Activated naive CD8-positive, alpha-beta T cell treated with anti-CD3 and anti-CD28 coated beads for 36 hours (primary cell): ENCODE measurements at regions not wholly inside any gene's neighbourhood (a gene's known extent, or its start where the extent isn't known, plus 50 kb on each side); places are given as distances from the start of the nearest gene placed in this dataset.
A peak's percentile ranks its signal among the peaks of the same experiment; 100 is the strongest.

ENCODE experiments used
- DNase-seq: peaks from one replicate; pipeline ENCODE4 v3.0.0; 2021
- H3K27ac Mint-ChIP-seq: one replicate; pipeline ENCODE4 v1.8.0; 2022; ENCODE audit warnings: mild to moderate bottlenecking, moderate library complexity, mixed read lengths
- H3K27me3 Mint-ChIP-seq: one replicate; pipeline ENCODE4 v1.8.0; 2022; ENCODE audit warnings: mild to moderate bottlenecking, mixed read lengths
- H3K36me3 Mint-ChIP-seq: one replicate; pipeline ENCODE4 v1.8.0; 2021; ENCODE audit warnings: mild to moderate bottlenecking, mixed read lengths
- H3K4me1 Mint-ChIP-seq: one replicate; pipeline ENCODE4 v1.8.0; 2021; ENCODE audit warnings: mixed read lengths
- H3K4me3 Mint-ChIP-seq: one replicate; pipeline ENCODE4 v1.8.0; 2022; ENCODE audit warnings: mild to moderate bottlenecking, moderate library complexity, mixed read lengths
- H3K9me3 Mint-ChIP-seq: one replicate; pipeline ENCODE4 v1.8.0; 2022; ENCODE audit warnings: mixed read lengths

DNA sequence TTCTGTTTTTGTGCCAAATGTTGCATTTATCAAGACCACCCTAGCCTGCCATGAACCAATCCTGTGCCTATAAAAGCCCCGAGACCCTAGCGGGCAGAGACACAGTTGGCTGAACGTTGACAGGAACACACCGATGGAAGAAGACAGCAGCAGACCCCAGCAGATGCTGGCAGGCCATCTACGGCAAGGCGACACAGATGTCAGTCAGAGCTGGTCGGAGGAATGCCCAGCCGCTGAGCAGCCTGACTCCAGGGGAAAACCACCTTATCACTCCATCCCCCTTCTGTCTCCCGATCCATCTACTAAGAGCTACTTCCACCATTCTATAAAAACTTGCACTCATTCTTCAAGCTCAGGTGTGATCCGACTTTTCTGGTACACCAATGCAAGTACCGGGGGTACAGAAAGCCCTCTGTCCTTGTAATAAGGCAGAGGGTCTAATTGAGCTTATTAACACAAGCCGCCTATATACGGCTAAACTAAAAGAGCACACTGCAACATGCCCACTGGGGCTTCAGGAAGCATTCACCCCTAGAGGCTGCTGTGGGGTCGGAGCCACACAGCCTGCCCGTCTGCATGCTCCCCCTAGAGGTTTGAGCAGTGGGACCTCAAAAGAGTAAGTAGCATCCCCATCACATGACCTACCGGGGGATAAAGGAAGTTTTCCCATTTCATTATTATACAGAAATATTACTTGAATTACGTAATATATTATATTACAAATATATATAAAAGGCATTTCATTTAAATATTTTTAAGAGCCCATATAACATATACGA lies 1156.3 kb upstream of the B3GALT2 start:
- Mint-ChIP-seq H3K4me3 (no peak overlapping the region), H3K4me1 (peaks cover 14% of the 10 kb centered on the region), H3K9me3 (no peaks in the 10 kb centered on the region), H3K36me3 (no peaks in the 10 kb centered on the region), H3K27me3 (no peaks in the 10 kb centered on the region), H3K27ac (no peak overlapping the region)
- no peak for DNase-seq

DNA sequence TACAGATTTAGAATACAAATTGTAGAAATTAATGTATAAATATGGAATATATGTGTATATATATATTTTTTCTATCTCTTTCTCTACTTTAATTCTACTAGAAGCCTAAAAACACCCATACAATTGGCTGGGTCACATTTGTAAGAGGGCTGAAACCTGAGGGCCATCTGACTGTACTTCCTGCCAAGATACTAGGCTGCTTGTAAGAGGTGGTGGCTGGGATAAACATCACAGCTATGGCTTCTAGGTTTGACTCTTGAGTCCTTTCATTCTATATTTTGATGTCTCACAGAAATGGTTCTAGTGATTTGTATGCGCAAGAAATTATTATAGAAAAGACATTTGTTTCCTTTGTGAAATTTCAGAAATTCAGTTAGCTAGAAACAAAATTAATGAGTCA lies 1155.2 kb upstream of the B3GALT2 start:
- H3K27ac Mint-ChIP-seq = no peak overlapping the region
- peaks cover 14% of the 10 kb centered on the region for H3K4me1 Mint-ChIP-seq
- no peaks in the 10 kb centered on the region for H3K9me3 Mint-ChIP-seq
- DNase-seq = no peak
- no peaks in the 10 kb centered on the region for H3K27me3 Mint-ChIP-seq
- H3K36me3 Mint-ChIP-seq = no peaks in the 10 kb centered on the region
- no peak overlapping the region for H3K4me3 Mint-ChIP-seq

DNA sequence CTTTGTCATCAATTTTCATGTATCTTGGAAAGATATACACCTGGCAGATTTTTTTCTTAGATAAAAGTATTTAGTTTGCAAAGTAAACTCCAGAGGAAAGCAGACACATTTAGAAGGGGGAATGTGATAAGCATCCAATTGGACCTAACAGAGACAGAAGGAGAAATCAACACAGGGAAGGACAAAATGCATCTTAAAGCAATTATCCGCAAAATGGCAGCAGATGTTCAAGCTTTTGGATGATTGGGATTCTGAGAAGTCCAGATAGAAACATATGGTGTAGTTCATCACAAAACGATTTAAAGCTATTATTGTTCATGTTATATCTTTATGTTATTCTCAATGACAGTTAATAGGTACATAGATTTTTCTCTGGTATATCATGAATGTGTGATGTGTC lies 1153.1 kb upstream of the B3GALT2 start:
- H3K9me3 Mint-ChIP-seq = no peaks in the 10 kb centered on the region
- H3K36me3 Mint-ChIP-seq = no peaks in the 10 kb centered on the region
- no peaks in the 10 kb centered on the region for H3K27me3 Mint-ChIP-seq

DNA sequence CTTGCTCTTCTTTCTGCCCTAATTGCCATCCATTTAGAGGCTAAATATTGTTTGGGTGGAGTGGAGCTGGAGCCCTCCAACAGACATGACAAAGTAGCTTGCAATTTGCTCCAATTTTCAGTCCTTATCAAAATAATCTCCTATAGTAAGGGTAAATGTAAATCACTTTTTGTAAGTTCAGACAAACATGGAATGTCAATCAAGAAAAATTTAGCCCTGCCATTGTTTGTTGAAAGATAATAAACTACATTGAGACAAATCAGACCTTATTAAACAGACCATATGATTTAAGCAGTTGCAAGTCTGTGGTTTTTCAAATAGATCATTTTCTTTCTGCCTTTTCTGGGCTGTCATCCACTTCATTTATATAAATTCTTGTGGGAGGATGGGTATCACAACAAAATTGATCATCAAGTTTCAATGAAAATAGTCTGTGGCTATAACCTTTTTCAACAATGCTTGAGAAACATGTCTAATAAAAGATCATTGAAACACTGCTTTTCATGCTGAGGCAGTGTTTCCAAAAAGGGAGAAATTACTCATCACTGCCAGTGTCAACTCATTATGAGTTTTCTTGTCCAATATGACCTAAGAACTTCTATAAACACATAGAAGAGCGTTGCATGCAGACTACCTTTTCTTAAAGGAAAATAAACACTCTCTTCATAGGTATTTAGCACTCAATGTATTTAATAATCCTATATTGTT lies 1152.0 kb upstream of the B3GALT2 start:
- H3K4me1 Mint-ChIP-seq = peaks cover 14% of the 10 kb centered on the region
- DNase-seq = peak; percentile 2
- peak overlapping the region; percentile 57 for H3K27ac Mint-ChIP-seq
- H3K27me3 Mint-ChIP-seq = no peaks in the 10 kb centered on the region
- no peaks in the 10 kb centered on the region for H3K36me3 Mint-ChIP-seq
- no peak overlapping the region for H3K4me3 Mint-ChIP-seq
- H3K9me3 Mint-ChIP-seq = no peaks in the 10 kb centered on the region

More for the DNA sequence above, 1153.1 kb upstream of the B3GALT2 start:
- DNase-seq = no peak
- peaks cover 14% of the 10 kb centered on the region for H3K4me1 Mint-ChIP-seq
- H3K4me3 Mint-ChIP-seq = no peak overlapping the region
- H3K27ac Mint-ChIP-seq = no peak overlapping the region

DNA sequence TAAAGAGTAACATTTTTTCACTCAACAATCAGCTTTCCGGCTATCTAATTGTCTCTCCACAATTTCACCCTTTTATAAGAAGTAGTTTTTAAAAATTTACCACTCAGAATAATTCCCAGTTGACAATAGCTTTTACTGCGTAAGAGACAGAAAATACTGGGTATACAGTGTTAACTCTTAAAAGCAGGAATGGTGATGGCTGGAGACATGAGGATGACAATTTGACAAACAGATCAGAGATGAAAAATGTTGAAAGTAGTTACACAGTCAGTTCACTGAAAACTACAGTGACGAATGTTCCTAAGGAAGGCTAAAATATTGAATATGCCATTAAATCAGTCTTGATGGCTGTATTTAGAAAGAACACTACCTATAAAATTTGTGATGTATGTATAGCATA lies 1146.8 kb upstream of the B3GALT2 start:
- Mint-ChIP-seq H3K4me1 (peaks cover 5% of the 10 kb centered on the region), H3K9me3 (no peaks in the 10 kb centered on the region), H3K27ac (no peak overlapping the region), H3K4me3 (no peak overlapping the region), H3K27me3 (no peaks in the 10 kb centered on the region), H3K36me3 (no peaks in the 10 kb centered on the region)
- DNase-seq = no peak

DNA sequence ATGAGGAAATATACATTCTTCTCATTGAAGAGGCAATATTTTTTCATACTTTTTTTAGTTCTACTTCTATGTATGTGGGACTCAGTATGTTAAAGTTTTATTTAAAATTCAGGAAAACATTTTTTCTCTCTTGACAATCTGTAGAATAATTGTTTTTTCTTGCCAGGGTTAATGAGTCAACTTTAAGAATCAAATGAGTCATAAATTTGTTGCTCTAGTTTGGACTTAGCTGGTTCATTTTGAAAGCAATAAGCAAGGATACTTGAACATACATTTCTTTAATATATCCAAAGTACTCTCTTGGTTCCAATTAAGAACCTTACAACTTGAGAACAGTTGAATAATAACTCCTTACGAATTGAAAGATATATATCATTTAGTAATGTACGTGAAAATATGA lies 1145.3 kb upstream of the B3GALT2 start:
- Mint-ChIP-seq H3K36me3 (no peaks in the 10 kb centered on the region), H3K27ac (no peak overlapping the region), H3K4me3 (no peak overlapping the region), H3K9me3 (no peaks in the 10 kb centered on the region), H3K4me1 (no peaks in the 10 kb centered on the region), H3K27me3 (no peaks in the 10 kb centered on the region)
- DNase-seq = no peak

DNA sequence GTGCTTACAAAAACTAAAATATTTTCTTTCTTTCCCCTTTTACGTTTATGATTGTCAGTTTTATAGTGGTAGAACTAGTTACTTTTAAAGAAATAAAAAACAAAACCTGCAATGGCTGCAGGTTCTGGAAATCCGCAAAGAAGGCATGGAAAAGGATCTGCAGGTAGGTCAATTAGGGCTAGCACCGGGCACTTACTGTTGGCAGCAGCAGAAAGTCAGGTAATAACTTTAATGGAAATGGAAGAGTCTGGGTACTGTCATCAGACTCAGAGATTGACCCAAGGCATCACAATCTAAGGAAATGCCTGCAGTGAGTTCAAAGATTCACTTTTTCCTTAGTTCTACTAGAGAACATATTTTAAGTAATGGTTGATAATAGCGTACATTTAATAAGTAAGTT lies 1136.3 kb upstream of the B3GALT2 start:
- no peaks in the 10 kb centered on the region for H3K9me3 Mint-ChIP-seq
- H3K27me3 Mint-ChIP-seq = no peaks in the 10 kb centered on the region
- H3K27ac Mint-ChIP-seq = no peak overlapping the region
- H3K4me1 Mint-ChIP-seq = no peaks in the 10 kb centered on the region
- no peaks in the 10 kb centered on the region for H3K36me3 Mint-ChIP-seq
- no peak for DNase-seq
- no peak overlapping the region for H3K4me3 Mint-ChIP-seq

DNA sequence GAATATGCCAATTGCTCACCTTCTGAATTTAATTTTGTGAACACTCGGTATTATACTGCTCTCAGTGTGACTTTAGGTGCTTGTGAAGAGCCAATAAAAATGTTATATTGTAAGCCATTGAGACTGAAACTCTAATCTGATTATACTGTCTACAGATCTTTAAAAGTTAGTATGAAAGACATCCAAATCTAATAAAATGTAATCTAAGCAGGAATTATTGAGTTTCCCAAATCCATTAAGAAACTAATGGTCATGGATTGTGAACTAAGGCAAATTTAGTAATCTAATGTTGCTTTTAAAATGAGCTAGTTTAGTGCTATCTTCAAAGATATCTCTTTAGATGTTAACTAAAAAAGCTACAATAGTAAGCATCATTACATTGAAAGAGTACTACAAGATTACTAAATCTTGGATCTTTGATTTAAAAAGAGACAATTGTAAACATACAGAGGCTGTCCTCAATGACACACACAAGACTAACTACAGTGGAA lies 1132.4 kb upstream of the B3GALT2 start:
- H3K4me1 Mint-ChIP-seq = no peaks in the 10 kb centered on the region
- H3K27ac Mint-ChIP-seq = no peak overlapping the region

DNA sequence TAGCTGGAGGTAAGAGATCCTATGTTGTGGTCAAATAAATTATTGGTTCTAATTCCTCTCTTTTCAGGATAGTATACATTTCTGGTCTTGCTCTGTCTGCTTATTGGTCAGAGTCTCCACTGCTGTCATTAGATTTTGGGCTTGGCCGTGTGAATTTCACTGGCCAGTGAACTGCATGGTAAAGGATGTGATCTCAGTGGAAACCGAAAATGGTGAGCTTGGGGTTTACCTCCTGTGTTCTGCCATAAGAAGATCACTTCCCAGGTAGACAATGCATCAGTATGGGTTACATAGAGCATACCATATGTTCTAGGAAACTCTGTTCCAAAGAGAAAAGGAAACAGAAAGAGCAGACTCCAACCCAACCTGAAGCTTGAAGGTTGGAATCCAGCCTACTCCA lies 1123.3 kb upstream of the B3GALT2 start:
- Mint-ChIP-seq H3K36me3 (no peaks in the 10 kb centered on the region), H3K27me3 (peaks cover 3% of the 10 kb centered on the region), H3K9me3 (peaks cover 2% of the 10 kb centered on the region), H3K4me3 (no peak overlapping the region), H3K4me1 (no peaks in the 10 kb centered on the region), H3K27ac (no peak overlapping the region)
- DNase-seq = no peak

More for the DNA sequence above, 1132.4 kb upstream of the B3GALT2 start:
- Mint-ChIP-seq H3K36me3 (no peaks in the 10 kb centered on the region), H3K27me3 (no peaks in the 10 kb centered on the region), H3K4me3 (no peak overlapping the region), H3K9me3 (peaks cover 2% of the 10 kb centered on the region)
- DNase-seq = no peak

DNA sequence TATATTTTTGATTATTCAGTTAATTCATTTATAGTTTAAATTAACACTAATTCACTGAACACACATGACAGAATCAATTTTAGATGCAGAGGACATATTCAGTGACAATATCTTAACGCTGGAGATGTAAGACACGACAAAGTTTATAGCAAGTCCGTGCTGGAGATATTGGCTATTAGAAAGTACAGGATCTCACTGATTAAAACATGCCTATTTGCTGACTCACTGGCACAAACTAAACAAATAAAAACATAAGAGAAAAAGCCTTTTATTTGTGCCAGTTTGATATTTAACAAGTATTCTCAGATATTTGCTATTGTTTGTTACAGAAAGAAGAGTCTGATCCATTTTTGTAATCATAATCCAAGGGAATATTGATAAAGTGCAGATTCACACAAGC lies 1122.9 kb upstream of the B3GALT2 start:
- Mint-ChIP-seq H3K9me3 (no peaks in the 10 kb centered on the region), H3K36me3 (no peaks in the 10 kb centered on the region), H3K27me3 (peaks cover 3% of the 10 kb centered on the region), H3K4me1 (no peaks in the 10 kb centered on the region), H3K4me3 (no peak overlapping the region), H3K27ac (no peak overlapping the region)
- DNase-seq = no peak

DNA sequence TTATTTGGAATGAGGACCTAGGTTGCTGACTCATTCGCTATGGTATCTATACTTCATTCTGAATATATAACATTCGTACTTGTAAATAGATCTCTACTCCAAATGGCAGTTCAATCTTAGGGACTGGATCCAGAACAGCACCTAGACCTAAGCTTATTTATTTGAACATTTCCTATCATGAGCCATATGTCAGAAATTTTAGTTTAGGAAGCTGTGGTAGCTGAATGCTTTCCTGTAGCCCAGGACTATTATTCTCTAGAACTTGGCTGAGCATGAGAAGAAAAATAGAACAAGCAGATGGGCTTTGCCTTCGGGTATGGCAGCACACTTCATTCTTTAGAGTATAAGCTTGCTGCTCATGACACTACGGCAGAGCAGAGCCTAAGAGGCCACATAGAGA lies 1114.4 kb upstream of the B3GALT2 start:
- DNase-seq = no peak
- H3K4me3 Mint-ChIP-seq = no peak overlapping the region
- no peaks in the 10 kb centered on the region for H3K9me3 Mint-ChIP-seq
- H3K27me3 Mint-ChIP-seq = no peaks in the 10 kb centered on the region
- peaks cover 2% of the 10 kb centered on the region for H3K36me3 Mint-ChIP-seq
- H3K27ac Mint-ChIP-seq = no peak overlapping the region
- peaks cover 25% of the 10 kb centered on the region for H3K4me1 Mint-ChIP-seq

DNA sequence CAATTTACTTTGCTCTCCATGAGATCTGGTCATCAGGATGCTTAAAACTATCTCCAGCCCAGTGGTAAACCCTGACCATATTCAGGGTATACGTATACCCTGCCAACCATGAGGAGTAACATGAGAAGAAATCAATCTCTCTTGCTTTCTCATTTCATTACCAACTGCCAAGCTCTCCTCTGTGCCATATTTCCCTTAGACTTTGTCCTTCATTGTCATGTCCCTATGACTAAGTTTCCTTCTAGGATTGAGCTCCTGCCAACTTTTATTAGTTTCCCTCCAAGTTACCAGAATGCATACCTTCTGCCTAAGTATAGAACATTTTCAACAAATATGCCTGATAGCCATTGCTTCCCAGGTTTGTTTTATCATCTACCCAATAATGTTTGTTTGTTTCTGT lies 1113.9 kb upstream of the B3GALT2 start:
- Mint-ChIP-seq H3K36me3 (peaks cover 2% of the 10 kb centered on the region), H3K27me3 (no peaks in the 10 kb centered on the region), H3K9me3 (no peaks in the 10 kb centered on the region), H3K4me1 (peaks cover 28% of the 10 kb centered on the region), H3K4me3 (no peak overlapping the region), H3K27ac (no peak overlapping the region)
- DNase-seq = no peak

DNA sequence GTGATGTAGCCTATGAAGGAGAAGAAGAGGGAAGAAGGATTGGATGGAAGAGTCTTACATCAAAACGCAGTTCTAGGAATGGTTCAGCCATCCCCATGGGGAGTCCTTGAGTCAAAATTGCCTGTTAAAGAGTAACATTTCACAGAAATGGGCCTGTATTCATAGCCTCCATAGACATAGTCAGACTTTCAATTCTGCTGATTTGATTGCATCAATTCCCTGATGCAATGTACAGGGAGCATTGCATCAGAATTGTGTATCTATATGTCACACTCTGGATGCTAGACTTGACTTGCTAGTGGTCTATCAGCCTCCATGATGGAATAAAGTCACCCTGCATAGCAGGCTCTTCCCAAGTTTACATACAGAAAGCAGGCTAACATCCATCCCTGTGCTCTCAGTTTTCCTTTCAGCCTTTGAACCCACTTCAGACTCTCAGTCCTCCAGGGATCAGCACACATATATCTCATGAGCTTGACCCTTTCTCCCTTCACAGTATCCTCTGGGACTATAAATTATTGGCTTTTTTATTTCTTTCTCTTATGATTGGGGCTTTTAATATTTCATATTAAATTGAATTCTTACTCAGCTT lies 1111.7 kb upstream of the B3GALT2 start:
- Mint-ChIP-seq H3K4me1 (peaks cover 32% of the 10 kb centered on the region), H3K36me3 (peaks cover 2% of the 10 kb centered on the region), H3K27ac (peak overlapping the region; percentile 87), H3K4me3 (no peak overlapping the region), H3K27me3 (no peaks in the 10 kb centered on the region), H3K9me3 (no peaks in the 10 kb centered on the region)
- DNase-seq = no peak

DNA sequence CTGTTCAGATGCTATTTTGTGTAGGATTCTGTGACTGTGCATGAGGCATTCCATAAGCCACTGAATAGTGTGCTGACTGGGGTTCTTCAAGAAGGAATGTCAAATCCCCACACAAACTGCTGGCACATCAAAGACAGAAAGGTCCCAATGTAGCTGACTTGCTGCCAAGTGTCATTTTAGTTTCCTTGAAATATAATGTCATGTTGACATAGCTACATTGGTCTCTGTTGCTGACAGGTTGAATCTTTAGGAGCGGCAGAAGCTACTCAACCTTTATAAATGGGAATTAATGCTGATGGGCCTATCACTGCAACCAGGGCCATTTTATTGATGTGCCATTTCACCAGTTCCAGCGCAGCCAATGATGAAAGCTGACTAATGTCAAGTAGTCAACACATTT lies 1110.7 kb upstream of the B3GALT2 start:
- H3K4me3 Mint-ChIP-seq = no peak overlapping the region
- H3K36me3 Mint-ChIP-seq = peaks cover 2% of the 10 kb centered on the region
- no peaks in the 10 kb centered on the region for H3K27me3 Mint-ChIP-seq
- DNase-seq = no peak
- no peaks in the 10 kb centered on the region for H3K9me3 Mint-ChIP-seq
- H3K27ac Mint-ChIP-seq = no peak overlapping the region
- peaks cover 31% of the 10 kb centered on the region for H3K4me1 Mint-ChIP-seq

DNA sequence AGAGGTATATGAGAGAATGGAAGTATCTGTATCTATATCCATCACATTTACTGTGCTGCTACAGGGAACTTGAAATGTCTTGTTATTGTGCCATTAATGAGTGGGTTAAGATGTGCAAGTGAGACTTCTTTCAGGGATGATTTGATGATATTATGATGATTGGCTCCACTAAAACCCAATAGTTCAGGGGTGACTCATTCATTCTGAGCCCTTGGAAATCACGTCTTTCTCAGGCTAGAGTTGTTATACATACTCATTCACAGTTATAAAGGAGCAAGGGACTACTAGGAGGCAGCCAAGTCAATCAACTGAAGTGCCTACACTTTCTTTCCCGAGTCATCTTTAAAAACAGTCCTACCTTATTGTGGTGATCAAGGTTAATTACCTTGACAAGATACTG lies 1109.8 kb upstream of the B3GALT2 start:
- DNase-seq = no peak
- peaks cover 32% of the 10 kb centered on the region for H3K4me1 Mint-ChIP-seq
- H3K4me3 Mint-ChIP-seq = no peak overlapping the region
- no peaks in the 10 kb centered on the region for H3K27me3 Mint-ChIP-seq
- H3K9me3 Mint-ChIP-seq = no peaks in the 10 kb centered on the region
- peaks cover 2% of the 10 kb centered on the region for H3K36me3 Mint-ChIP-seq
- no peak overlapping the region for H3K27ac Mint-ChIP-seq
